OCI-LY3 (cell line): ENCODE measurements at regions not wholly inside any gene's neighbourhood (a gene's known extent, or its start where the extent isn't known, plus 50 kb on each side); places are given as distances from the start of the nearest gene placed in this dataset.

Source experiments
- CTCF ChIP-seq: fragments of 200-600, 300-600 bp; sonication (generic); IDR thresholded peaks from 2 replicates; pipeline ENCODE4 v1.5.1; 2014; ENCODE audit warnings: antibody characterized with exemption, low read length, low read depth
- EZH2phosphoT487 ChIP-seq: fragments of 200-600 bp; shearing (Covaris generic); IDR thresholded peaks from 2 replicates; pipeline ENCODE4 v1.6.1; 2018; ENCODE audit warnings: antibody characterized with exemption, mixed run types, low read depth

GRCh38 chr10:44662051-44662450 lies 249.1 kb upstream of the TMEM72 start:
- TF ChIP-seq CTCF, result no peak
- no peak for TF ChIP-seq EZH2phosphoT487
